Right cardiac atrium (tissue), 5 donors: ENCODE measurements at regions not wholly inside any gene's neighbourhood (a gene's known extent, or its start where the extent isn't known, plus 50 kb on each side); places are given as distances from the start of the nearest gene placed in this dataset.
A peak's percentile ranks its signal among the peaks of the same experiment; 100 is the strongest.
"Not testable (repeated sequence)": the region's sequence is repeated elsewhere in the genome, so short reads cannot be mapped to it uniquely, and the experiment has no call there.

Experiments used
- ATAC-seq, 2 donors: fragments of 200-7000 bp; cut with Tn5 transposase; one replicate each; pipeline versions ENCODE4 v1.8.0 to v1.9.1; 2020; ENCODE audit warnings: moderate library complexity in 2 of 2, mild to moderate bottlenecking in 1 of 2
- DNase-seq, 3 donors: peaks; one replicate each; pipeline ENCODE4 v3.0.0-alpha.2; 2020
- H3K27ac ChIP-seq: one replicate; pipeline ENCODE4 v1.5.1; 2013; ENCODE audit warnings: mild to moderate bottlenecking, low read length, control low read depth, moderate library complexity
- H3K27me3 ChIP-seq: one replicate; pipeline ENCODE4 v1.6.1; 2013; ENCODE audit not compliant: control insufficient read depth, insufficient read depth
- H3K4me1 ChIP-seq: one replicate; pipeline ENCODE4 v1.6.1; 2013; ENCODE audit warnings: low read length; ENCODE audit not compliant: control insufficient read depth, insufficient read depth
- H3K4me3 ChIP-seq: one replicate; pipeline ENCODE4 v1.5.1; 2013; ENCODE audit warnings: low read length, control low read depth
- H3K9me3 ChIP-seq: one replicate; pipeline ENCODE4 v1.6.1; 2013; ENCODE audit warnings: low read length; ENCODE audit not compliant: control insufficient read depth
- WGBS: extraction: QIAGEN DNeasy Blood & Tissue Kit; methylation state at CpG from one replicate; pipeline ENCODE4 v1.1.7; 2013; 5-methylcytosine and 5-hydroxymethylcytosine counted together
- intact Hi-C, 4 donors: fragments of 100-400 bp; cut with DNase I; formaldehyde crosslinking; loops; one replicate each; pipeline versions ENCODE4 v1.11.0 to v1.14.0; 2022 to 2023
- donor health status: healthy with polysubstance abuse.
- donor health status: DM: no; HTN: yes; CAD: no.
- donor health status: DM: no; HTN: no; CAD: no.
- donor health status: DM: no; HTN: yes; CAD: no; lungs with severe emphysema.
- donor health status: DM: yes; HTN: yes; CAD: no.

DNA sequence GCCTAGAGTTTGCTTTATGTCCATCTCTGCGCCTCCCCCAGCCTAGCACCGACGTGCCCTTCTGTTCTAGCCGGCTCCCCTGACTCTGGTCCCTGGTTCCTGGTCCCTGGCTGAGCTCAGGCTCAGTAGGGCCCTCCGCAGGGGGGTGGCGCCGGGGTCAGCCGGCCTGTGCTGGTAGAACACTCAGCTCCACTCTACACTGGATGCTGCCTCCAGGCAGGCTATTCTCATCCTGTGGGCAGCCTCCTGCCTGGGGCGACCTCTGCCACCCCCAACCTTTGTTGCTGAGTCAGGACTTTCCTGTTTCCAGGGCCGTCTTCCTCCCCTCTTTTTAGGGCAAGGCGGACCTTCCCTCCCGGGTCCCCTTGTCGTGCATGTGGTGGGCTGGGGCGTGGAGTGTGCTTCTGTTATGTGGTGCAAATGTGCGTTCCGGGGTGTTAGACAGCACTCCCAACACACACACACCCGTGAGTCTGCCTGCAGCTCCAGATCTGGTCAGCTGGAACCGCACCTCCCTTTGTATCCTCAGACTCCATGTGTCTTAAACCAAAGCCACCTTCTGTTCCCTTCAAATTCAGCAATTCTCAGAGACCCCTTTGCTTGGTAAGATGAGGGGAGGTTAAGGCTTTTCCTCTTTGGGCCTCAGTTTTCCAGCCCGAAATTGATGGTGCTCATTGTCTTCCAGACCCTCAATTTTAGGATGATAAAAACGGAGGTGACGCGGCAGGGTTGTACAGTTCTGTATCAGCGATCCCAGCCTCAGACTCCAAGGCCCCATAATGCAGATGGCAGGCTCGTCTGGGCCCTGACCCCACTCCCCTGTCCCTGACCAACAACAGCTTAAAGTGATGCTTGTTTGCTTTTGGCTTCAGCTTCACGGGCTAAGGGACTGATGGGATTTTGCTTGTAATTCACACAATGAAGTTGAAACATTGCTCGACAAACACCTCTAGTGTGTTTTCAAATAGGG is 1327.9 kb downstream of the BRD1 start:
- ATAC-seq (no peak), DNase-seq (peak in 2 of 3 donors; percentile 16 to 25)
- intact Hi-C loops, result loop anchor here in 1 of 4 donors (10.0 kb wide), 1 partner anchor 1655 kb away; no protein-coding TSS in a partner anchor
- no peak overlapping the region for H3K27ac ChIP-seq
- H3K27me3 ChIP-seq, result no peaks in the 10 kb centered on the region
- WGBS, result 79% methylated on average over 26 of the region's 26 CpGs
- H3K9me3 ChIP-seq, result no peaks in the 10 kb centered on the region
- no peaks in the 10 kb centered on the region for H3K4me1 ChIP-seq
- H3K4me3 ChIP-seq, result no peak overlapping the region

DNA sequence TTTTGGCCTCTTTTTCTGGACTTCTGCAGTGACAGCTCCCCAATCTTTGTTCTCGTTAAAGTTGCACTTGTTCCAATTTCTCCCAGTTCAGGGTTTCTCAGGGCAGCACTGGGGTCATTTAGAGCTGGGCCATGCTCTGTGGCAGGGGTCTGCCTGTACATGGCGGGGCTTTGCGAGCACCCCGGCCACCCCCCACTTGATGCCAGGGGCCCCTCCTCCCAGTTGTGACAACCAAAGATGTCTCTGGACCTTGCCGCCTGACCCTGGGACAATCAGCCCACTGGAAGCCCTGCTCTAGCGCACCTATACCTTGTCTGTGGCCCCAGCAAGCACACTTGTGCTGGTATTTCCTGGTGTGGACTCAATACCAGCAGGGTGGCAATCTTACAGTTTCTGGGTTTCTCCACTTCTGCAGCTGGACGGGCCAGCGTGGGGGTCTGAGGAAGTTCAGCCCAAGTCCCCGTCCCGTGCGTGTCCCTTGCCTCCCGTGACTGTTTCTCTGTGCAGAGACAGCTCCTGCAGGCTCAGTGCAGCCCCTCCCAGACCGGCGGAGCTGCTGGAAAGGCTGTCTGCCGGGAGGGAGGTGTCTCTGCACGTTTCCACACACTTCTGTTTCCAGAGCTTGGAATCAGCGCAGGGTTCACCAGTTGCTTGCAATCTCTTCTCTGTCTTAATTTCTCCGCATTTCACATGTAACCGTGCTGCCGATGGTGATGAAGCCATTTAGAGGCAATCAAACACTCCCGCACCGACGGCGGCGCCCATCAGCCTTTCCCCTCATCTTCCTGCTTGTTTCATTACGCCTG is 1328.9 kb downstream of the BRD1 start:
- WGBS, result 59% methylated on average over 26 of the region's 26 CpGs
- H3K9me3 ChIP-seq, result no peaks in the 10 kb centered on the region
- ATAC-seq, result no peak
- no peaks in the 10 kb centered on the region for H3K27me3 ChIP-seq
- intact Hi-C loops, result loop anchor here in 1 of 4 donors (10.0 kb wide), 1 partner anchor 1654 kb away; no protein-coding TSS in a partner anchor
- DNase-seq, result peak in 2 of 3 donors; percentile 30 to 35
- H3K27ac ChIP-seq, result no peak overlapping the region
- H3K4me1 ChIP-seq, result no peaks in the 10 kb centered on the region
- H3K4me3 ChIP-seq, result no peak overlapping the region

DNA sequence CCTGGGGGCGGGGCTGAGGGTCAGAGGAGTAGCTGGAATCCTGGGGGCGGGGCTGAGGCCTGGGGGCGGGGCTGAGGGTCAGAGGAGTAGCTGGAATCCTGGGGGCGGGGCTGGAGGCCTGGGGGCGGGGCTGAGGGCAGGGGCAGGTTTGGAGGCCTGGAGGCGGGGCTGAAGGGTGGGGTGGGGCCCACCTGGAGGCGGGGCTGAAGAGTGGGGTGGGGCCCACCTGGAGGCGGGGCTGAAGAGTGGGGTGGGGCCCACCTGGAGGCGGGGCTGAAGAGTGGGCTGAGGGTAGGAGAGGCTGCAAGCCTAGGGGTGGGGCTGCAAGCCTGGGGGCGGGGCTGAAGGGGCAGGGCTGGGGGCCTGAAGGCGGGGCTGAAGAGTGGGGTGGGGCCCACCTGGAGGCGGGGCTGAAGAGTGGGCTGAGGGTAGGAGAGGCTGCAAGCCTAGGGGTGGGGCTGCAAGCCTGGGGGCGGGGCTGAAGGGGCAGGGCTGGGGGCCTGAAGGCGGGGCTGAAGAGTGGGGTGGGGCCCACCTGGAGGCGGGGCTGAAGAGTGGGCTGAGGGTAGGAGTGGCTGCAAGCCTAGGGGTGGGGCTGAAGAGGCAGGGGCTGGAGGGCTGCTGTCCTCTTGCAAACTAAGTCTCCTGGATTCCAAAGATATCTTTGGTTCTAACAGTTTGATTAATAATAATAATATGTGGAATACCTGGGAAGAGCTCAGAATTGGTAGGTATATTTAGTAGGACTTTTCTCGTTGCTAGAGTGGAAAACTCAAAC is 1329.7 kb downstream of the BRD1 start:
- H3K27ac ChIP-seq, H3K4me1 ChIP-seq, ATAC-seq, H3K4me3 ChIP-seq, H3K27me3 ChIP-seq, H3K9me3 ChIP-seq: not testable (repeated sequence)
- intact Hi-C loops, result loop anchor here in 1 of 4 donors (10.0 kb wide), 1 partner anchor 1653 kb away; no protein-coding TSS in a partner anchor
- DNase-seq, result peak in 2 of 3 donors; percentile 7 to 42
- WGBS, result 78% methylated on average over 10 of the region's 16 CpGs

DNA sequence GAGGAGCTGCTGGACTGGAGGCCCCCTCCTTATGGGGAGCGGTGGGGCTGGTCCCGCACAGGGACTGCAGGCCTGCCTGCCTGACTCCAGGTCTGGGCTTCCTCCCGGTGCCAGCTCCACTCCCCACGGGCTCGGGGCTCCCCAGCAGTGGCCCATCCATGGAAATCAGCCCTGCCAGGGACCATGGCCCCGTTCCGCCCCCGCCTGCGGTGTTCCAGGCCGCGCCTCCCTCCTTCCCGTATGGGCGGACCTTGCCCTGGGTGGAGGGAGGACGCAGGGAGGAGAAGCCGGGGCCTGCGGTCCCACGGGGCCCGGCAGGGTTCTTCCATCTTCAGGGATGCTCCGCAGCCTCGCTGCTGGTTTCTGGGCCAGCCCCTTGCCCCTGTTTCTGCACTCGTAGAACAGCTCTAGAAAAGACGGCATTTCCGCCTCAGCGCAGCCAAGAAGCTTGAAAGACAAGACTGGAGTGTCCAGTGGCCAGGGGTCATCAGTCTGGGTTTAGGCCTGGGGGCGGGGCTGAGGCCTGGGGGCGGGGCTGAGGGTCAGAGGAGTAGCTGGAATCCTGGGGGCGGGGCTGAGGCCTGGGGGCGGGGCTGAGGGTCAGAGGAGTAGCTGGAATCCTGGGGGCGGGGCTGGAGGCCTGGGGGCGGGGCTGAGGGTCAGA is 1330.6 kb downstream of the BRD1 start:
- DNase-seq (peak in 2 of 3 donors; percentile 24 to 50), ATAC-seq (no peak)
- Histone ChIP-seq H3K27ac (no peak overlapping the region), H3K4me3 (no peak overlapping the region), H3K4me1 (no peaks in the 10 kb centered on the region), H3K9me3 (no peaks in the 10 kb centered on the region), H3K27me3 (no peaks in the 10 kb centered on the region)
- intact Hi-C loops, result loop anchor here in 1 of 4 donors (10.0 kb wide), 1 partner anchor 1652 kb away; no protein-coding TSS in a partner anchor
- 84% methylated on average over 27 of the region's 30 CpGs for WGBS

DNA sequence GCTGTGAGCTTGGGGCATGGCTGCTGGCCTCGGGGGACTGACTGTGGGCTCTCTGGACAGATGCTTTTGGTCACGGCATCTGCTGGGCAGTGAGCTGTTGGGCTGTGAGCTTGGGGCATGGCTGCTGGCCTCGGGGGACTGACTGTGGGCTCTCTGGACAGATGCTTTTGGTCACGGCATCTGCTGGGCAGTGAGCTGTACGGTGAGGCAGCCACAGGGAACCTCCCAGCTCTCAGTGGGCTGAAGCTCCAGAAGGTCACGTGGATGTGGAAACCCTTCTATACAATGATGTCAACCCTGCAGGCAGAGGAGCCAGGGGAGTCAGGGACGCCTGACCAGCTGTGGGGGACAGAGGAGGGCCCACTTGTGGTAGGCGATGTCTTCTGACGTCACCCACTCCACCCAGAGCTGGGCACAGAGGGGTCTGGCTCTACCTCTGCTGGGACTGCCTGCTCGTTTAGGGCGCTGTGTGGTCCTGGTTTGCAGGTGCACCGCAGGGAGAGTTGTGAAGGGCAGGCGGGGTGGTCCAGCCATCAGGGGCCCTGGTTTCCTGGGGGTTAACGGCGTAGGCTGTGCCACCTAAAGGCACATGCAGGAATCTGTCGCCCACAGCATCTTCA is 1331.3 kb downstream of the BRD1 start:
- ATAC-seq (no peak), DNase-seq (no peak)
- WGBS, result 78% methylated on average over 16 of the region's 16 CpGs
- intact Hi-C loops, result loop anchor here in 1 of 4 donors (10.0 kb wide), 1 partner anchor 1652 kb away; no protein-coding TSS in a partner anchor
- Histone ChIP-seq H3K4me3 (no peak overlapping the region), H3K27ac (no peak overlapping the region), H3K4me1 (no peaks in the 10 kb centered on the region), H3K27me3 (no peaks in the 10 kb centered on the region), H3K9me3 (no peaks in the 10 kb centered on the region)

DNA sequence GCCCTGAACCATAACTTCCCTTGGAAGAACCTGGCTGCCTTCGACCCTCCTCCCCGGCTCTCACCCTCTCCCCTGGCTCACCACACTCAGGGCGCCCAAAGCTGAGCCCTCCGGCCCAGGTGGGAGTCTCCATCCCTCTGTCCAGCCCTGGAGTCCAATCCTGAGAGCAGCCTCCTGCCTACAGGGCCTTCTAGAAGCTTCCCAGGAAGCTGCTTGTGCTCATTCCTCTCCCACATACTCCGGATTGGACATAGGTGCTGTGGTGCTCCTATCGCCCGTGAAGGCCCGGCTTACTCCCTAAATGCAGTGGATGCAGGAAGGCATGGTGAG is 1332.0 kb downstream of the BRD1 start:
- H3K9me3 ChIP-seq, result no peaks in the 10 kb centered on the region
- 90% methylated on average over 8 of the region's 8 CpGs for WGBS
- no peaks in the 10 kb centered on the region for H3K27me3 ChIP-seq
- no peaks in the 10 kb centered on the region for H3K4me1 ChIP-seq
- H3K4me3 ChIP-seq, result no peak overlapping the region
- DNase-seq (no peak), ATAC-seq (no peak)
- H3K27ac ChIP-seq, result no peak overlapping the region
- intact Hi-C loops, result loop anchor here in 1 of 4 donors (10.0 kb wide), 1 partner anchor 1651 kb away; no protein-coding TSS in a partner anchor

DNA sequence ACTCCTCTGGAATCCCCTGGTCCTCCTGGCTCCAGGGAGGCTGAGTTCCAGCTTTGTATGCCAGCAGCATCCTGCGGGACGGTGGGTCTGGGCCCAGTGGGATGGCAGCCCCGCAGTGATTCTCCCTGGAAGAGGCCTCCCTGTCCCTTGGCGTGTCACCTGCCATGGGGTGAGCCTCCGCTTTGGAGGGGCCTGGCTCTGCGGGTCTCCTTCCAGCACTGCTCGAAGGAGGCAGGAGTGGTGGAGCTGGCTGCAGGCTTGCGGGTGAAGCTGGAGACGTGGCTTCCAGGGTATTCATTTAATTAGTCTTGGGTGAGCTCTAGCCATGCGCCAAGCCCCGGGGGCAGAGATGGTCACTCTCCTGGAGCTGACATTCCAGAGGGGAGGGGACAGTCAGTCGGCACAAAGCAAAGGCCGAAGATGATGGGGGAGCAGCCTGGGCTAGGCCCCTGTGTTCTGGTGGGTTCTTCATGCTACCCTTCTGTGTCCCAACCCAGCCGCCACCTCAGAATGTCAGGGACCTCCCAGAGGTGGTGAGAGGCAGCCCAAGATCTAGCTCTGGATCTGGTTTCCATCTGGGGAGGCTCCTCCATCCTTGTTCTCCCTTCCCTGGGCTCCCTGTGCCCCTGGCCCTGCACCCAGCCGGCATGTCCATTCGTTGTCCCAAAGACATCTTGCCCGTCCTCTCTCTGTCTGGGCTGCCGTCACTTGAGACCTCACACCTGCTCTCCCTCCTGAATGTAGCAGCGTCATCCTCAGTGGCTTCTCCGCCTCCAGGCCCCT is 1332.5 kb downstream of the BRD1 start:
- Histone ChIP-seq H3K4me1 (no peaks in the 10 kb centered on the region), H3K9me3 (no peaks in the 10 kb centered on the region), H3K27ac (no peak overlapping the region), H3K27me3 (no peaks in the 10 kb centered on the region), H3K4me3 (no peak overlapping the region)
- WGBS, result 81% methylated on average over 20 of the region's 20 CpGs
- intact Hi-C loops, result loop anchor here in 1 of 4 donors (10.0 kb wide), 1 partner anchor 1650 kb away; no protein-coding TSS in a partner anchor
- DNase-seq (no peak), ATAC-seq (no peak)

DNA sequence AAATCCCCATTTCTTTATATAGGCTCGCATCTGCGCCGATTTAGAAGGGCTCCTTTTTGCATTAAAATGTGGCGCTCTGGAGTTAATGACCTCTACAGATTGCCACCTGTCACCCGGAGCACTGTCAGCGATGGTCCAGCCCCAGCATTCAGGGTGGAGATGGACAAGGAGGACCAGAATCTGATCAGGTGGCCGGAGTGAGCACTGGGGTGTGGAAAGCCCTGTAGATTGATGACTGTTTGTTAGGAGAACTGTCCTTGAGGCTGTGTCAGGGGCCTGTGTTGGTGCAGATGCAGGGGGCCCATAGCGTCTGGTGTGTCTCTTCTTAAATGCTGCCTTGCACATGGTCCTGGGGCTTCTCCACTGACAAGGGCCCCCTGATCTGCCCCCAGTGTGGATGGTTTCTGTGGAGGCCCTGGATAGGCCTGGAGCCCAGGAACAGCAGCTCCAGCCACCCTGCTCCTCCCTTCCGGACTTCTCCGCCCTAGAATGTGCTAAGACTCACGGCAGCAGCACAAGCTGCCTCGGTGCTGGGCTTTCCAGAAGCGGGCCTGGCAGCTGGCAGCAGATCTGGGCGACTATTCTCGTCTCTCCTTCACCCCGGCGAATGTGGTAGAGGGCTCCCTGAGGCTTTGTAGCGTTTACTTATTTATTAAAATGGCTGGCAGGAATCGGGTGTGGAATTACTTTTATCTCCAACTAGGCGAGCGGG is 1333.3 kb downstream of the BRD1 start:
- DNase-seq (no peak), ATAC-seq (no peak)
- no peaks in the 10 kb centered on the region for H3K9me3 ChIP-seq
- H3K27ac ChIP-seq, result no peak overlapping the region
- WGBS, result 74% methylated on average over 21 of the region's 21 CpGs
- intact Hi-C loops, result loop anchor here in 1 of 4 donors (10.0 kb wide), 1 partner anchor 1650 kb away; no protein-coding TSS in a partner anchor
- no peak overlapping the region for H3K4me3 ChIP-seq
- no peaks in the 10 kb centered on the region for H3K4me1 ChIP-seq
- no peaks in the 10 kb centered on the region for H3K27me3 ChIP-seq

DNA sequence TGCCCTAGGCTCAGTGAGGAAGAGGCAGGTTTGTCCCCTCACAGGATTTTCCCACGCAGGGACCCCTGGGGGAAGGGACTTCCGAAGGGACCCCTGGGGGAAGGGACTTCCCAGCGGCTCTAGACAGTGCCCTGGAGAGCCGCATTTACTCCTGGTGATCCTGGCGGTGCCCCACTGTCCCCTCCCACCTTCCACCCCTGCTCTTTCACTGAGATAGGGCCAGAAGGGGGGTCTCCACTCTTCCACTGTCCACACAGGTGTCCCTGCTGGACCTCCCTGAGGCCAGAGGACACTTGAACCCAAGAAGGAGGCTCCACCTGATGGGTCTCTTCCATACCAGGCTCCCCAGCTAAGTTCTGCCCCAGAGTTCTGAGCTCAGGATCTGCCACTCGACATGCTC is 1333.9 kb downstream of the BRD1 start:
- Histone ChIP-seq H3K4me1 (no peaks in the 10 kb centered on the region), H3K27me3 (no peaks in the 10 kb centered on the region), H3K4me3 (no peak overlapping the region), H3K27ac (no peak overlapping the region), H3K9me3 (no peaks in the 10 kb centered on the region)
- DNase-seq (peak in 1 of 3 donors; percentile 13), ATAC-seq (no peak)
- 70% methylated on average over 6 of the region's 6 CpGs for WGBS
- intact Hi-C loops, result loop anchor here in 1 of 4 donors (10.0 kb wide), 1 partner anchor 1649 kb away; no protein-coding TSS in a partner anchor
